Activated B cell treated with CpG ODN at 0.5 μM for 24 hours (primary cell): ENCODE measurements at regions not wholly inside any gene's neighbourhood (a gene's known extent, or its start where the extent isn't known, plus 50 kb on each side); places are given as distances from the start of the nearest gene placed in this dataset.

Experiments used
- ATAC-seq: fragments of 200-7000 bp; cut with Tn5 transposase; one replicate; pipeline ENCODE4 v1.10.0; 2021; ENCODE audit warnings: low read depth, mild to moderate bottlenecking, moderate library complexity
- CTCF ChIA-PET: fragments of 350-600 bp; sonication (Branson Sonifier 250); formaldehyde crosslinking; loops from one replicate; lab custom pipeline; 2021; ENCODE audit warnings: antibody characterized with exemption; lab: Charles Lee
- POLR2A ChIA-PET: fragments of 350-600 bp; sonication (Branson Sonifier 250); formaldehyde crosslinking; loops from one replicate; lab custom pipeline; 2021; ENCODE audit warnings: antibody characterized with exemption; lab: Charles Lee
- DNase-seq: peaks from one replicate; pipeline ENCODE4 v3.0.0; 2022
- H3K27ac Mint-ChIP-seq: one replicate; pipeline ENCODE4 v1.8.0; 2020; ENCODE audit warnings: mixed read lengths
- H3K27me3 Mint-ChIP-seq: one replicate; pipeline ENCODE4 v1.8.0; 2021; ENCODE audit warnings: mixed read lengths
- H3K36me3 Mint-ChIP-seq: one replicate; pipeline ENCODE4 v1.8.0; 2021; ENCODE audit warnings: low read depth, mixed read lengths
- H3K4me1 Mint-ChIP-seq: one replicate; pipeline ENCODE4 v1.8.0; 2021; ENCODE audit warnings: mixed read lengths
- H3K4me3 Mint-ChIP-seq: one replicate; pipeline ENCODE4 v1.8.0; 2020; ENCODE audit warnings: mild to moderate bottlenecking, mixed read lengths
- H3K9me3 Mint-ChIP-seq: one replicate; pipeline ENCODE4 v1.8.0; 2020; ENCODE audit warnings: mixed read lengths
- CTCF ChIP-seq: fragments of 200-600 bp; IDR thresholded peaks from one replicate; pipeline ENCODE4 v1.8.0; 2022; ENCODE audit warnings: antibody characterized with exemption, mild to moderate bottlenecking
- intact Hi-C: fragments of 100-400 bp; cut with micrococcal nuclease; formaldehyde crosslinking; loops from one replicate; pipeline ENCODE4 v1.15.1; 2024

GRCh38 chr16:10314317-10314716 lies 71.5 kb upstream of the ATF7IP2 start:
- Mint-ChIP-seq H3K27ac (peak overlapping the region; percentile 63), H3K4me3 (no peak overlapping the region), H3K27me3 (no peaks in the 10 kb centered on the region), H3K4me1 (peaks cover 25% of the 10 kb centered on the region), H3K36me3 (no peaks in the 10 kb centered on the region), H3K9me3 (no peaks in the 10 kb centered on the region)
- intact Hi-C loops: loop anchor here (1.0 to 5.0 kb wide), 2 partner anchors 68 to 195 kb away; no protein-coding TSS in a partner anchor
- ChIA-PET POLR2A (interaction anchor here (0.7 to 2.8 kb wide), 5 partner anchors 8 to 195 kb away, joined by 3 to 16 read pairs (median 5); no protein-coding TSS in a partner anchor), CTCF (interaction anchor here (0.6 to 4.3 kb wide), 11 partner anchors 13 to 424 kb away, joined by 3 to 54 read pairs (median 4); no protein-coding TSS in a partner anchor)
- ATAC-seq: no peak
- no peak for TF ChIP-seq CTCF
- DNase-seq: no peak

GRCh38 chr16:10314811-10315210 lies 71.0 kb upstream of the ATF7IP2 start:
- TF ChIP-seq CTCF: no peak
- H3K4me1 Mint-ChIP-seq: peaks cover 22% of the 10 kb centered on the region
- ChIA-PET POLR2A (interaction anchor here (0.7 to 2.8 kb wide), 7 partner anchors 8 to 195 kb away, joined by 3 to 16 read pairs (median 4); no protein-coding TSS in a partner anchor), CTCF (interaction anchor here (0.6 to 4.3 kb wide), 12 partner anchors 11 to 423 kb away, joined by 3 to 54 read pairs (median 4); no protein-coding TSS in a partner anchor)
- H3K27me3 Mint-ChIP-seq: no peaks in the 10 kb centered on the region
- DNase-seq: no peak
- no peak overlapping the region for H3K4me3 Mint-ChIP-seq
- ATAC-seq: no peak
- H3K9me3 Mint-ChIP-seq: no peaks in the 10 kb centered on the region
- intact Hi-C loops: loop anchor here (1.0 to 5.0 kb wide), 3 partner anchors 67 to 422 kb away; no protein-coding TSS in a partner anchor
- H3K36me3 Mint-ChIP-seq: no peaks in the 10 kb centered on the region
- peak overlapping the region; percentile 63 for H3K27ac Mint-ChIP-seq

- Mint-ChIP-seq H3K4me1 (peaks cover 18% of the 10 kb centered on the region), H3K4me3 (no peak overlapping the region), H3K36me3 (no peaks in the 10 kb centered on the region), H3K9me3 (no peaks in the 10 kb centered on the region), H3K27ac (no peak overlapping the region), H3K27me3 (no peaks in the 10 kb centered on the region)
- ChIA-PET CTCF (interaction anchor here (0.7 to 1.4 kb wide), 6 partner anchors 49 to 197 kb away, joined by 3 to 10 read pairs (median 4); no protein-coding TSS in a partner anchor), POLR2A (interaction anchor here (0.6 to 1.0 kb wide), 2 partner anchors 19 to 68 kb away, joined by 4 to 8 read pairs; partner anchors contain the start of gene ATF7IP2)
- no peak for DNase-seq
- no peak for ATAC-seq
- TF ChIP-seq CTCF: no peak
- intact Hi-C loops: no loop called here
Measured at GRCh38 chr16:10317425-10318001, 68.3 kb upstream of the ATF7IP2 start.

GRCh38 chr16:10318798-10319500 lies 66.9 kb upstream of the ATF7IP2 start:
- POLR2A ChIA-PET: interaction anchor here (0.7 to 1.2 kb wide), 2 partner anchors 20 to 33 kb away, joined by 5 to 9 read pairs; no protein-coding TSS in a partner anchor
- no peak for TF ChIP-seq CTCF
- Mint-ChIP-seq H3K36me3 (no peaks in the 10 kb centered on the region), H3K27ac (no peak overlapping the region), H3K27me3 (no peaks in the 10 kb centered on the region), H3K4me1 (peaks cover 6% of the 10 kb centered on the region), H3K4me3 (no peak overlapping the region), H3K9me3 (no peaks in the 10 kb centered on the region)
- DNase-seq (no peak), ATAC-seq (no peak)
- CTCF ChIA-PET: interaction anchor here (1.3 kb wide), 1 partner anchor 62 kb away, joined by 3 read pairs; no protein-coding TSS in a partner anchor
- intact Hi-C loops: no loop called here
